PC-3 (cell line): ENCODE measurements at regions not wholly inside any gene's neighbourhood (a gene's known extent, or its start where the extent isn't known, plus 50 kb on each side); places are given as distances from the start of the nearest gene placed in this dataset.

ENCODE experiments used
- ATAC-seq: fragments of 200-7000 bp; cut with Tn5 transposase; 2 replicates; pipeline ENCODE4 v1.9.1; 2020; ENCODE audit warnings: mild to moderate bottlenecking, moderate library complexity
- BruUV-seq: library from RNA; stranded (reverse); fragments of 400-500 nt; replicated peaks from 2 replicates; lab custom pipeline; 2021; lab: Mats Ljungman, UMichigan
- CTCF ChIA-PET: fragments of 300-600 bp; sonication (Branson Sonifier 250); formaldehyde crosslinking; loops from one replicate; lab custom pipeline; 2022; ENCODE audit warnings: antibody characterized with exemption; lab: Charles Lee
- POLR2A ChIA-PET: fragments of 300-600 bp; sonication (Branson Sonifier 250); formaldehyde crosslinking; loops from one replicate; lab custom pipeline; 2022; ENCODE audit warnings: antibody characterized with exemption; ENCODE audit not compliant: unreplicated experiment; lab: Charles Lee
- DNase-seq: peaks from one replicate; pipeline ENCODE4 v3.0.0-alpha.2; 2015
- H2AFZ ChIP-seq: fragments of 300-600 bp; sonication (generic); 2 replicates; pipeline ENCODE4 v1.6.0; 2016; ENCODE audit warnings: antibody characterized with exemption, low read length
- H3F3A ChIP-seq: fragments of 300-600 bp; sonication (generic); one replicate; pipeline ENCODE4 v1.6.0; 2017; ENCODE audit warnings: antibody characterized with exemption, low read length, control low read depth, mild to moderate bottlenecking; ENCODE audit not compliant: unreplicated experiment
- H3K27ac ChIP-seq: fragments of 300-600 bp; sonication (generic); 2 replicates; pipeline ENCODE4 v1.5.1; 2016; ENCODE audit warnings: mild to moderate bottlenecking, low read length
- H3K27me3 ChIP-seq: fragments of 300-600 bp; sonication (generic); 2 replicates; pipeline ENCODE4 v1.6.1; 2016; ENCODE audit warnings: low read length, mixed read lengths
- H3K36me3 ChIP-seq: fragments of 300-600 bp; sonication (generic); 2 replicates; pipeline ENCODE4 v1.6.1; 2016; ENCODE audit warnings: low read depth, mixed run types, low read length, mixed read lengths
- H3K4me1 ChIP-seq: fragments of 300-600 bp; sonication (generic); 2 replicates; pipeline ENCODE4 v1.5.1; 2016; ENCODE audit warnings: low read length; ENCODE audit not compliant: insufficient read depth
- H3K4me2 ChIP-seq: fragments of 300-600 bp; sonication (generic); 2 replicates; pipeline ENCODE4 v1.6.0; 2016; ENCODE audit warnings: low read length
- H3K4me3 ChIP-seq: fragments of 300-600 bp; sonication (generic); 2 replicates; pipeline ENCODE4 v1.5.1; 2016; ENCODE audit warnings: mild to moderate bottlenecking, low read length, mixed read lengths
- H3K79me2 ChIP-seq: fragments of 300-600 bp; sonication (generic); 2 replicates; pipeline ENCODE4 v1.6.1; 2017; ENCODE audit warnings: low read length, mixed read lengths
- H3K9ac ChIP-seq: fragments of 300-600 bp; sonication (generic); 2 replicates; pipeline ENCODE4 v1.6.0; 2016; ENCODE audit warnings: mild to moderate bottlenecking, low read length
- H3K9me2 ChIP-seq: fragments of 300-600 bp; sonication (generic); replicated peaks from 2 replicates; pipeline ENCODE4 v1.6.1; 2016; ENCODE audit warnings: mixed run types, low read length, mixed read lengths
- H3K9me3 ChIP-seq: fragments of 300-600 bp; sonication (generic); 2 replicates; pipeline ENCODE4 v1.6.1; 2016; ENCODE audit warnings: low read length, mixed read lengths
- H4K20me1 ChIP-seq: fragments of 300-600 bp; sonication (generic); 2 replicates; pipeline ENCODE4 v1.6.1; 2016; ENCODE audit warnings: low read length, mixed read lengths
- EZH2 ChIP-seq: fragments of 300-600 bp; sonication (generic); IDR thresholded peaks from one replicate; pipeline ENCODE4 v1.6.1; 2017; ENCODE audit warnings: antibody characterized with exemption, mild to moderate bottlenecking, low read length; ENCODE audit not compliant: unreplicated experiment
- EZH2phosphoT487 ChIP-seq: fragments of 300-600 bp; sonication (generic); IDR thresholded peaks from 2 replicates; pipeline ENCODE4 v1.6.1; 2018; ENCODE audit warnings: mild to moderate bottlenecking, antibody characterized with exemption, low read length, borderline replicate concordance
- intact Hi-C: fragments of 100-400 bp; cut with micrococcal nuclease; formaldehyde crosslinking; loops from 2 replicates; pipeline ENCODE4 v1.9.0; 2023
- TF ChIP-seq, protein P1 (sequence below): fragments of 300-600 bp; sonication (generic); conservative IDR thresholded peaks from 2 replicates; pipeline ENCODE4 v1.5.1; 2017; ENCODE audit warnings: antibody characterized with exemption, low read depth, mild to moderate bottlenecking, low read length

GRCh38 chr2:12616456-12617156 lies 100.1 kb upstream of the TRIB2 start:
- Histone ChIP-seq H3K79me2 (no peaks in the 10 kb centered on the region), H3K36me3 (no peaks in the 10 kb centered on the region), H3K9me2 (no peaks in the 10 kb centered on the region), H3K4me2 (no peak overlapping the region), H3K9ac (no peak overlapping the region), H4K20me1 (no peaks in the 10 kb centered on the region), H3K9me3 (no peaks in the 10 kb centered on the region), H3F3A (no peaks in the 10 kb centered on the region), H3K4me1 (peaks cover 9% of the 10 kb centered on the region), H3K4me3 (no peak overlapping the region), H2AFZ (no peak overlapping the region), H3K27me3 (no peaks in the 10 kb centered on the region), H3K27ac (no peak overlapping the region)
- intact Hi-C loops, result no loop called here
- BruUV-seq, result no TSS peak
- DNase-seq, result no peak
- CTCF ChIA-PET, result no interaction called here
- no peak for ATAC-seq
- TF ChIP-seq, protein P1, sequence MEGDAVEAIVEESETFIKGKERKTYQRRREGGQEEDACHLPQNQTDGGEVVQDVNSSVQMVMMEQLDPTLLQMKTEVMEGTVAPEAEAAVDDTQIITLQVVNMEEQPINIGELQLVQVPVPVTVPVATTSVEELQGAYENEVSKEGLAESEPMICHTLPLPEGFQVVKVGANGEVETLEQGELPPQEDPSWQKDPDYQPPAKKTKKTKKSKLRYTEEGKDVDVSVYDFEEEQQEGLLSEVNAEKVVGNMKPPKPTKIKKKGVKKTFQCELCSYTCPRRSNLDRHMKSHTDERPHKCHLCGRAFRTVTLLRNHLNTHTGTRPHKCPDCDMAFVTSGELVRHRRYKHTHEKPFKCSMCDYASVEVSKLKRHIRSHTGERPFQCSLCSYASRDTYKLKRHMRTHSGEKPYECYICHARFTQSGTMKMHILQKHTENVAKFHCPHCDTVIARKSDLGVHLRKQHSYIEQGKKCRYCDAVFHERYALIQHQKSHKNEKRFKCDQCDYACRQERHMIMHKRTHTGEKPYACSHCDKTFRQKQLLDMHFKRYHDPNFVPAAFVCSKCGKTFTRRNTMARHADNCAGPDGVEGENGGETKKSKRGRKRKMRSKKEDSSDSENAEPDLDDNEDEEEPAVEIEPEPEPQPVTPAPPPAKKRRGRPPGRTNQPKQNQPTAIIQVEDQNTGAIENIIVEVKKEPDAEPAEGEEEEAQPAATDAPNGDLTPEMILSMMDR, result no peak
- TF ChIP-seq EZH2 (no peak), EZH2phosphoT487 (no peak)
- POLR2A ChIA-PET, result no interaction called here

- ATAC-seq (no peak), DNase-seq (no peak)
- no peaks in the 10 kb centered on the region for H3K9me2 ChIP-seq
- H3K4me2 ChIP-seq, result no peak overlapping the region
- intact Hi-C loops, result no loop called here
- peaks cover 9% of the 10 kb centered on the region for H3K4me1 ChIP-seq
- no peak overlapping the region for H3K27ac ChIP-seq
- no peak overlapping the region for H3K9ac ChIP-seq
- no peaks in the 10 kb centered on the region for H3K36me3 ChIP-seq
- ChIA-PET CTCF (no interaction called here), POLR2A (no interaction called here)
- TF ChIP-seq EZH2 (no peak), EZH2phosphoT487 (no peak)
- TF ChIP-seq, protein P1, result no peak
- no peak overlapping the region for H3K4me3 ChIP-seq
- H2AFZ ChIP-seq, result no peak overlapping the region
- no peaks in the 10 kb centered on the region for H3F3A ChIP-seq
- no peaks in the 10 kb centered on the region for H4K20me1 ChIP-seq
- no TSS peak for BruUV-seq
- H3K9me3 ChIP-seq, result no peaks in the 10 kb centered on the region
- H3K27me3 ChIP-seq, result no peaks in the 10 kb centered on the region
- H3K79me2 ChIP-seq, result no peaks in the 10 kb centered on the region
Measured at GRCh38 chr2:12617366-12617765, 99.4 kb upstream of the TRIB2 start.

DNA sequence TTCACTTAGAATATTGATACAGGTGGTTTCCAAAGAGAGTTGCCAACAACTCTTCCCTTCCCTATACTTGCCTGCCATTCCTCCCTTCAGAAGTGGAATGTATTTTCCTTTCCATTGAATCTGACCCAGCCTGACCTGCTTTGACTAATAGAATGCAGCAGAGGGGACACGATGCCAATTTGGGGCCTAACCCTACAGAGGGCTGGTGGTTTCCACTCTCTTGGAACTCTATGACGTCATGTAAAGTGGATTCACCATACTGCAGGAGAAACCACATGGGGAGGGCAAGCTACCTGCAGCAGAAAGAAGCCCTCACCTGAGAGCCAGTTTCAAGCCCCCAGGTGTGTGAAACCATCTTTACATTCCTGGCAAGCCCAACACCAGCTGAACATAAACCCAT lies 98.9 kb upstream of the TRIB2 start:
- ChIA-PET CTCF (no interaction called here), POLR2A (no interaction called here)
- H3K36me3 ChIP-seq, result no peaks in the 10 kb centered on the region
- no peak overlapping the region for H3K9ac ChIP-seq
- ATAC-seq (no peak), DNase-seq (no peak)
- H2AFZ ChIP-seq, result no peak overlapping the region
- no peaks in the 10 kb centered on the region for H4K20me1 ChIP-seq
- intact Hi-C loops, result no loop called here
- no peaks in the 10 kb centered on the region for H3K79me2 ChIP-seq
- H3K27ac ChIP-seq, result no peak overlapping the region
- no peaks in the 10 kb centered on the region for H3K9me2 ChIP-seq
- peaks cover 9% of the 10 kb centered on the region for H3K4me1 ChIP-seq
- no peak for TF ChIP-seq EZH2phosphoT487
- TF ChIP-seq, protein P1, result no peak
- TF ChIP-seq EZH2, result no peak
- no peaks in the 10 kb centered on the region for H3F3A ChIP-seq
- no peak overlapping the region for H3K4me3 ChIP-seq
- H3K4me2 ChIP-seq, result no peak overlapping the region
- no TSS peak for BruUV-seq
- no peaks in the 10 kb centered on the region for H3K9me3 ChIP-seq
- H3K27me3 ChIP-seq, result no peaks in the 10 kb centered on the region
